Inferior parietal cortex (tissue), 1 donor: ENCODE measurements at regions not wholly inside any gene's neighbourhood (a gene's known extent, or its start where the extent isn't known, plus 50 kb on each side); places are given as distances from the start of the nearest gene placed in this dataset.
A peak's percentile ranks its signal among the peaks of the same experiment; 100 is the strongest.
"Not testable (repeated sequence)": the region's sequence is repeated elsewhere in the genome, so short reads cannot be mapped to it uniquely, and the experiment has no call there.

Source experiments
- DNase-seq: peaks from one replicate; pipeline ENCODE4 v3.0.0-alpha.2; 2016; ENCODE audit errors: extremely low spot score

GRCh38 chr11:22567759-22568158, 57.9 kb downstream of the FANCF start:
- DNase-seq, result no peak

GRCh38 chr11:22566293-22566692, 59.3 kb downstream of the FANCF start:
- DNase-seq, result no peak

GRCh38 chr11:22561283-22561682, 64.3 kb downstream of the FANCF start:
- no peak for DNase-seq

- DNase-seq, result no peak
Observed at GRCh38 chr11:22559416-22559815, 66.2 kb downstream of the FANCF start.

- DNase-seq, result no peak
Observed at GRCh38 chr11:22558664-22559063, 67.0 kb downstream of the FANCF start.

GRCh38 chr11:22556381-22556780, 69.2 kb downstream of the FANCF start:
- no peak for DNase-seq

GRCh38 chr11:22555881-22556280, 69.7 kb downstream of the FANCF start:
- DNase-seq, result no peak

- DNase-seq, result no peak
Observed at GRCh38 chr11:22554221-22554620, 71.4 kb downstream of the FANCF start.

- no peak for DNase-seq
Observed at GRCh38 chr11:22552885-22553284, 72.7 kb downstream of the FANCF start.

- no peak for DNase-seq
Observed at GRCh38 chr11:22546746-22547145, 78.9 kb downstream of the FANCF start.

GRCh38 chr11:22543261-22543660, 82.4 kb downstream of the FANCF start:
- no peak for DNase-seq

- peak; percentile 63 for DNase-seq
Observed at GRCh38 chr11:22539821-22540256, 85.8 kb downstream of the FANCF start.

- DNase-seq, result no peak
Observed at GRCh38 chr11:22536071-22536470, 89.6 kb downstream of the FANCF start.

- DNase-seq, result not testable (repeated sequence)
Observed at GRCh38 chr11:22528612-22529429, 96.8 kb downstream of the FANCF start.

- DNase-seq, result no peak
Observed at GRCh38 chr11:22522225-22522624, 103.4 kb downstream of the FANCF start.

- DNase-seq, result no peak
Observed at GRCh38 chr11:22521226-22521625, 104.4 kb downstream of the FANCF start.

- DNase-seq, result no peak
Observed at GRCh38 chr11:22520521-22520920, 105.1 kb downstream of the FANCF start.

- not testable (repeated sequence) for DNase-seq
Observed at GRCh38 chr11:22518344-22518743, 107.3 kb downstream of the FANCF start.

- DNase-seq, result no peak
Observed at GRCh38 chr11:22516111-22516510, 109.5 kb downstream of the FANCF start.

- no peak for DNase-seq
Observed at GRCh38 chr11:22512457-22512856, 113.2 kb downstream of the FANCF start.

GRCh38 chr11:22510741-22511140, 114.9 kb downstream of the FANCF start:
- no peak for DNase-seq

GRCh38 chr11:22510010-22510409, 115.6 kb downstream of the FANCF start:
- no peak for DNase-seq

GRCh38 chr11:22508665-22509064, 117.0 kb downstream of the FANCF start:
- no peak for DNase-seq

GRCh38 chr11:22497474-22497873, 128.1 kb downstream of the FANCF start:
- DNase-seq, result no peak
